Activated CD4-positive, alpha-beta memory T cell treated with anti-CD3 and anti-CD28 coated beads for 36 hours (primary cell): ENCODE measurements at regions not wholly inside any gene's neighbourhood (a gene's known extent, or its start where the extent isn't known, plus 50 kb on each side); places are given as distances from the start of the nearest gene placed in this dataset.

Experiments used
- CTCF ChIA-PET: fragments of 350-600 bp; sonication (Branson Sonifier 250); formaldehyde crosslinking; loops from one replicate; lab custom pipeline; 2021; ENCODE audit warnings: antibody characterized with exemption, inconsistent platforms; lab: Charles Lee
- POLR2A ChIA-PET: fragments of 350-600 bp; sonication (Branson Sonifier 250); formaldehyde crosslinking; loops from one replicate; lab custom pipeline; 2021; ENCODE audit warnings: antibody characterized with exemption; lab: Charles Lee
- DNase-seq: peaks from one replicate; pipeline ENCODE4 v3.0.0-alpha.2; 2020
- H3K27ac Mint-ChIP-seq: one replicate; pipeline ENCODE4 v1.8.0; 2021; ENCODE audit warnings: mixed read lengths
- H3K27me3 Mint-ChIP-seq: one replicate; pipeline ENCODE4 v1.8.0; 2021; ENCODE audit warnings: mixed read lengths
- H3K36me3 Mint-ChIP-seq: one replicate; pipeline ENCODE4 v1.8.0; 2021; ENCODE audit warnings: mixed read lengths
- H3K4me1 Mint-ChIP-seq: one replicate; pipeline ENCODE4 v1.8.0; 2021; ENCODE audit warnings: low read depth, mixed read lengths
- H3K4me3 Mint-ChIP-seq: one replicate; pipeline ENCODE4 v1.8.0; 2021; ENCODE audit warnings: mild to moderate bottlenecking, mixed read lengths
- H3K9me3 Mint-ChIP-seq: one replicate; pipeline ENCODE4 v1.8.0; 2021; ENCODE audit warnings: mixed read lengths
- intact Hi-C: fragments of 100-400 bp; cut with micrococcal nuclease; formaldehyde crosslinking; loops from one replicate; pipeline ENCODE4 v1.15.1; 2023

DNA sequence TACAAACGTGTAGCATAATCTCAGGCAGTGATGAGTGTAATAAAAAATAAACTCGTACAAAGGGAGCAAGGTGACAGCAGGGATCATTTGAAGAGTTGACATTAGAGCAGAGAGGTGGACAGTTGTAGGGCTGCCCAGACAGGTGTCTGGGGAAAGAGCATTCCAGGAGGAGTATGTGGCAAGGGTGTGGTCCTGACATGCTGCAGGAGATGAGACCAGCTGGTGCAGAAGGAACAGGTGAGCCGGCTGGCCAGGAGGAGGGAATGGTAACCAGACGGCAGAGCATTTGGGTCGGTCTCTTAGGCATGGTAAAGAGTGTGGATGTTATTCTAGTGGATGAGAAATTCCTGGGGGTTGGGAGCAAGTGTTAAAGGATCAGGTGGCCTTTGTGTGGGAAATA lies 306.3 kb downstream of the LMX1A start:
- CTCF ChIA-PET: no interaction called here

GRCh38 chr1:165047994-165048393 lies 308.5 kb downstream of the LMX1A start:
- intact Hi-C loops: no loop called here
- Mint-ChIP-seq H3K36me3 (no peaks in the 10 kb centered on the region), H3K27me3 (peaks cover 3% of the 10 kb centered on the region), H3K9me3 (no peaks in the 10 kb centered on the region), H3K4me3 (no peak overlapping the region), H3K4me1 (no peaks in the 10 kb centered on the region), H3K27ac (no peak overlapping the region)
- POLR2A ChIA-PET: no interaction called here
- DNase-seq: no peak
- CTCF ChIA-PET: no interaction called here

More for the DNA sequence above, 306.3 kb downstream of the LMX1A start:
- POLR2A ChIA-PET: no interaction called here
- peaks cover 3% of the 10 kb centered on the region for H3K27me3 Mint-ChIP-seq
- no peak overlapping the region for H3K4me3 Mint-ChIP-seq
- intact Hi-C loops: no loop called here
- no peaks in the 10 kb centered on the region for H3K36me3 Mint-ChIP-seq
- no peaks in the 10 kb centered on the region for H3K4me1 Mint-ChIP-seq
- no peaks in the 10 kb centered on the region for H3K9me3 Mint-ChIP-seq
- no peak overlapping the region for H3K27ac Mint-ChIP-seq
- no peak for DNase-seq

DNA sequence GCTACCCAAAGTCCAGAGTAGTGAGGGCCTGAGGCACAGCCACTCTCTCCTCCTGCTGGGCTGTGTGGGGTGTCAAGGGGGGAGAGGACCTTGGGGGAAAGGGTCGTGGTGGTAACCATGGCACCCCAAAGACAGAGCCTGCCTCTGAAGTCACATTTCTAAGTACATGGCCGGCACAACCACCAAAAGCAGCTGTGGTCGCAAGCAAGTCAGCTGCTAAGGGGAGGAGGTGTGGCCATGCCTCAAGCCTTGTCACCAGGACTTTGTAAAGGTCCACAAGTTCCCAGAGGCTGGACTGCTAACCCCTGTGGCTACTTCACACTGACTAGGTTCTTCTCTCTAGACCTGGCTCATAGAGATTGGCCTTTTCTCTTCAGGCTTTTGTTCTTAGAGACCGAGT lies 310.6 kb downstream of the LMX1A start:
- no peaks in the 10 kb centered on the region for H3K36me3 Mint-ChIP-seq
- H3K27me3 Mint-ChIP-seq: peaks cover 3% of the 10 kb centered on the region
- CTCF ChIA-PET: no interaction called here
- intact Hi-C loops: no loop called here
- DNase-seq: no peak
- no peaks in the 10 kb centered on the region for H3K4me1 Mint-ChIP-seq
- no peaks in the 10 kb centered on the region for H3K9me3 Mint-ChIP-seq
- H3K27ac Mint-ChIP-seq: no peak overlapping the region
- no peak overlapping the region for H3K4me3 Mint-ChIP-seq
- POLR2A ChIA-PET: no interaction called here

GRCh38 chr1:165040641-165041040 lies 315.9 kb downstream of the LMX1A start:
- POLR2A ChIA-PET: no interaction called here

DNA sequence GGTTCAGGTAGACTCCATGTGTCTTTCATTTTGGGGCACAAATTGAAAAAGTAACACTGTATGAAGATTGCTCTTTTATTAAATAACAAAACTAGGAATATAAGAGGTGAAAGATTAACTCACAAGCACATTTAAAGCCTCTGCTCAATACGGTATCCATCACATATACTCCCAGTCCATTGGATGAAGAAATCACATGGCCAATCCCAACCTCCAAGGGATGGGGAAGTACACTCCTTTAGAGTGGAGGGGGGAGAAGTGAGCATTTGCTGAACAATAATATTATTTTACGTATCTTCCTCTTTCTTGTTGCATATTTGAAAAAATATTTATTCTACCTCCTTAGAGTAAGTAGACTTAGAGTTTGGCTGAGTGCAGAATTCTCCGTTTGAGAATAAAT lies 316.5 kb downstream of the LMX1A start:
- H3K4me1 Mint-ChIP-seq: no peaks in the 10 kb centered on the region
- no peak overlapping the region for H3K27ac Mint-ChIP-seq
- no peaks in the 10 kb centered on the region for H3K36me3 Mint-ChIP-seq
- CTCF ChIA-PET: no interaction called here
- intact Hi-C loops: no loop called here
- no peak for DNase-seq
- H3K27me3 Mint-ChIP-seq: no peaks in the 10 kb centered on the region
- no peaks in the 10 kb centered on the region for H3K9me3 Mint-ChIP-seq
- POLR2A ChIA-PET: no interaction called here
- H3K4me3 Mint-ChIP-seq: no peak overlapping the region

More at GRCh38 chr1:165040641-165041040, 315.9 kb downstream of the LMX1A start:
- Mint-ChIP-seq H3K36me3 (no peaks in the 10 kb centered on the region), H3K9me3 (no peaks in the 10 kb centered on the region), H3K4me3 (no peak overlapping the region), H3K4me1 (no peaks in the 10 kb centered on the region), H3K27ac (no peak overlapping the region), H3K27me3 (no peaks in the 10 kb centered on the region)
- no peak for DNase-seq
- intact Hi-C loops: no loop called here
- CTCF ChIA-PET: no interaction called here

GRCh38 chr1:165036403-165036802 lies 320.1 kb downstream of the LMX1A start:
- ChIA-PET CTCF (no interaction called here), POLR2A (no interaction called here)
- no peaks in the 10 kb centered on the region for H3K4me1 Mint-ChIP-seq
- no peaks in the 10 kb centered on the region for H3K27me3 Mint-ChIP-seq
- H3K36me3 Mint-ChIP-seq: no peaks in the 10 kb centered on the region
- no peak for DNase-seq
- no peak overlapping the region for H3K27ac Mint-ChIP-seq
- intact Hi-C loops: no loop called here
- H3K4me3 Mint-ChIP-seq: no peak overlapping the region
- no peaks in the 10 kb centered on the region for H3K9me3 Mint-ChIP-seq

- intact Hi-C loops: no loop called here
- no peaks in the 10 kb centered on the region for H3K4me1 Mint-ChIP-seq
- POLR2A ChIA-PET: no interaction called here
These were observed 322.2 kb downstream of the LMX1A start for GRCh38 chr1:165034136-165034809.

DNA sequence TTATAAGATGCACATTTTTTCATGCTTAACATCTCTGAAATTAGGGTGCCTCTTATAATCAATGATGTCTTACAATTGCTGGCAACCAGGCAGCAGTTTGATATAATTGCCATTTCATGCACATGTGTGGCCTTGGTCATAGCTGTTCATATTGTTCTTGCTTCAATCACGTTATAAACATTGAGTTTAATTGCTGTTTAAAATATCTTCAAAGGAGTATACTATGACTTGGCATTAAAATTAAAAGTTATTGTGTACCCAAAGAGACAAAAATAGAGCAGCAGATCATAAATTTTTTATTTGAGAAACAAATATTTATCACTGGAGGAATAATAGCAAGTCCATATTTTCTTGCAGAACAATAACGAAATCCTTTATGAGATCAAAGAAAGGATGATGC lies 325.5 kb downstream of the LMX1A start:
- CTCF ChIA-PET: no interaction called here
- no peak for DNase-seq

More at GRCh38 chr1:165034136-165034809, 322.2 kb downstream of the LMX1A start:
- Mint-ChIP-seq H3K36me3 (no peaks in the 10 kb centered on the region), H3K4me3 (no peak overlapping the region), H3K27me3 (no peaks in the 10 kb centered on the region), H3K9me3 (no peaks in the 10 kb centered on the region), H3K27ac (no peak overlapping the region)
- CTCF ChIA-PET: no interaction called here
- DNase-seq: no peak

GRCh38 chr1:165025805-165026204 lies 330.7 kb downstream of the LMX1A start:
- POLR2A ChIA-PET: no interaction called here
- CTCF ChIA-PET: no interaction called here
- peaks cover 7% of the 10 kb centered on the region for H3K9me3 Mint-ChIP-seq
- H3K27ac Mint-ChIP-seq: no peak overlapping the region
- H3K36me3 Mint-ChIP-seq: no peaks in the 10 kb centered on the region
- DNase-seq: no peak
- intact Hi-C loops: no loop called here
- peaks cover 1% of the 10 kb centered on the region for H3K27me3 Mint-ChIP-seq
- no peaks in the 10 kb centered on the region for H3K4me1 Mint-ChIP-seq
- H3K4me3 Mint-ChIP-seq: no peak overlapping the region

More for the DNA sequence above, 325.5 kb downstream of the LMX1A start:
- Mint-ChIP-seq H3K4me1 (no peaks in the 10 kb centered on the region), H3K36me3 (no peaks in the 10 kb centered on the region), H3K27me3 (peaks cover 1% of the 10 kb centered on the region), H3K27ac (no peak overlapping the region), H3K4me3 (no peak overlapping the region), H3K9me3 (no peaks in the 10 kb centered on the region)
- intact Hi-C loops: no loop called here
- POLR2A ChIA-PET: no interaction called here

GRCh38 chr1:165014753-165015152 lies 341.8 kb downstream of the LMX1A start:
- Mint-ChIP-seq H3K4me3 (no peak overlapping the region), H3K27me3 (no peaks in the 10 kb centered on the region), H3K9me3 (peaks cover 17% of the 10 kb centered on the region), H3K4me1 (no peaks in the 10 kb centered on the region), H3K36me3 (no peaks in the 10 kb centered on the region), H3K27ac (no peak overlapping the region)
- POLR2A ChIA-PET: interaction anchor here (0.9 kb wide), 1 partner anchor 32 kb away, joined by 6 read pairs; no protein-coding TSS in a partner anchor
- DNase-seq: no peak
- CTCF ChIA-PET: no interaction called here
- intact Hi-C loops: no loop called here

- Mint-ChIP-seq H3K27me3 (no peaks in the 10 kb centered on the region), H3K27ac (no peak overlapping the region), H3K9me3 (peaks cover 5% of the 10 kb centered on the region), H3K4me1 (no peaks in the 10 kb centered on the region), H3K4me3 (no peak overlapping the region), H3K36me3 (no peaks in the 10 kb centered on the region)
- ChIA-PET POLR2A (no interaction called here), CTCF (no interaction called here)
- intact Hi-C loops: no loop called here
- no peak for DNase-seq
These were observed 344.5 kb downstream of the LMX1A start for GRCh38 chr1:165011991-165012531.

- H3K36me3 Mint-ChIP-seq: no peaks in the 10 kb centered on the region
- no peak for DNase-seq
- H3K9me3 Mint-ChIP-seq: no peaks in the 10 kb centered on the region
- ChIA-PET POLR2A (no interaction called here), CTCF (no interaction called here)
- no peaks in the 10 kb centered on the region for H3K4me1 Mint-ChIP-seq
- intact Hi-C loops: no loop called here
- no peaks in the 10 kb centered on the region for H3K27me3 Mint-ChIP-seq
- H3K27ac Mint-ChIP-seq: no peak overlapping the region
- no peak overlapping the region for H3K4me3 Mint-ChIP-seq
These were observed 345.3 kb downstream of the LMX1A start for GRCh38 chr1:165011186-165011585.

GRCh38 chr1:165010418-165011070 lies 346.0 kb downstream of the LMX1A start:
- POLR2A ChIA-PET: no interaction called here
- no peaks in the 10 kb centered on the region for H3K36me3 Mint-ChIP-seq

More at GRCh38 chr1:165010418-165011070, 346.0 kb downstream of the LMX1A start:
- no peaks in the 10 kb centered on the region for H3K4me1 Mint-ChIP-seq
- H3K9me3 Mint-ChIP-seq: no peaks in the 10 kb centered on the region
- no peak for DNase-seq
- no peak overlapping the region for H3K27ac Mint-ChIP-seq
- CTCF ChIA-PET: no interaction called here
- intact Hi-C loops: no loop called here
- no peaks in the 10 kb centered on the region for H3K27me3 Mint-ChIP-seq
- no peak overlapping the region for H3K4me3 Mint-ChIP-seq
